ENCODE measurements at regions not wholly inside any gene's neighbourhood (a gene's known extent, or its start where the extent isn't known, plus 50 kb on each side); places are given as distances from the start of the nearest gene placed in this dataset.

- Histone ChIP-seq H3K9me3 (ENCODE audit: low read depth) (no peaks in the 10 kb centered on the region), H2AFZ (0 out of 2 replicates have a peak overlapping the region, but pooled peaks have one; percentile 22), H3F3A (ENCODE audit: insufficient read depth) (no peaks in the 10 kb centered on the region), H3K36me3 (ENCODE audit: low read depth) (no peaks in the 10 kb centered on the region), H3K4me3 (no peak overlapping the region), H3K9ac (no peak overlapping the region), H4K20me1 (ENCODE audit: insufficient read depth) (no peaks in the 10 kb centered on the region), H3K4me1 (ENCODE audit: insufficient read depth) (peaks cover 5% of the 10 kb centered on the region; the same call in 1 of the 2 replicates), H3K9me2 (ENCODE audit: insufficient read depth) (no peaks in the 10 kb centered on the region; the same call in 1 of the 2 replicates), H3K27me3 (replicated peaks; ENCODE audit: insufficient read depth) (no peaks in the 10 kb centered on the region), H3K4me2 (ENCODE audit: unreplicated experiment) (no peak overlapping the region), H3K27ac (no peak overlapping the region), H3K79me2 (ENCODE audit: insufficient read depth) (no peaks in the 10 kb centered on the region)
- DNase-seq: peak; percentile 10
- 55 to 58% methylated on average over 2 of the region's 2 CpGs for WGBS, 2 experiments (ENCODE audit: low coverage in 1 of 2, low lambda C conversion rate in 2 of 2, missing lambda C conversion rate in 2 of 2)
- in situ Hi-C loops (cut with MboI): no loop called here
- TF ChIP-seq EZH2 (IDR thresholded peaks at IDR 0.05; ENCODE audit: insufficient read depth, poor library complexity, severe bottlenecking): no peak
- no peak for TF ChIP-seq EZH2phosphoT487 (IDR thresholded peaks at IDR 0.05; ENCODE audit: insufficient read depth, low read depth)
Observed at GRCh38 chr7:81583882-81584533, 185.8 kb downstream of the HGF start.

- H4K20me1 ChIP-seq (ENCODE audit: insufficient read depth): no peaks in the 10 kb centered on the region
- no peak overlapping the region for H2AFZ ChIP-seq
- no peak overlapping the region for H3K4me2 ChIP-seq (ENCODE audit: unreplicated experiment)
- H3K9me3 ChIP-seq (ENCODE audit: low read depth): no peaks in the 10 kb centered on the region
- H3K4me3 ChIP-seq: no peak overlapping the region
- H3K36me3 ChIP-seq (ENCODE audit: low read depth): no peaks in the 10 kb centered on the region
- no peaks in the 10 kb centered on the region for H3K79me2 ChIP-seq (ENCODE audit: insufficient read depth)
- no peaks in the 10 kb centered on the region for H3F3A ChIP-seq (ENCODE audit: insufficient read depth)
- 86 to 95% methylated on average over 1 of the region's 1 CpG for WGBS, 2 experiments (ENCODE audit: low coverage in 1 of 2, low lambda C conversion rate in 2 of 2, missing lambda C conversion rate in 2 of 2)
- H3K9ac ChIP-seq: no peak overlapping the region
- peaks cover 5% of the 10 kb centered on the region; the same call in 1 of the 2 replicates for H3K4me1 ChIP-seq (ENCODE audit: insufficient read depth)
- H3K27ac ChIP-seq: no peak overlapping the region
- H3K27me3 ChIP-seq (replicated peaks; ENCODE audit: insufficient read depth): no peaks in the 10 kb centered on the region
- TF ChIP-seq EZH2 (IDR thresholded peaks at IDR 0.05; ENCODE audit: insufficient read depth, poor library complexity, severe bottlenecking) (no peak), EZH2phosphoT487 (IDR thresholded peaks at IDR 0.05; ENCODE audit: insufficient read depth, low read depth) (no peak)
- H3K9me2 ChIP-seq (ENCODE audit: insufficient read depth): no peaks in the 10 kb centered on the region; the same call in 1 of the 2 replicates
- DNase-seq: no peak
- in situ Hi-C loops (cut with MboI): no loop called here
Observed at GRCh38 chr7:81583090-81583489, 186.8 kb downstream of the HGF start.

- no peaks in the 10 kb centered on the region for H3K36me3 ChIP-seq (ENCODE audit: low read depth)
- H3K4me1 ChIP-seq (ENCODE audit: insufficient read depth): peaks cover 12% of the 10 kb centered on the region; the same call in 1 of the 2 replicates
- no peaks in the 10 kb centered on the region for H3K27me3 ChIP-seq (replicated peaks; ENCODE audit: insufficient read depth)
- TF ChIP-seq EZH2 (IDR thresholded peaks at IDR 0.05; ENCODE audit: insufficient read depth, poor library complexity, severe bottlenecking) (no peak), EZH2phosphoT487 (IDR thresholded peaks at IDR 0.05; ENCODE audit: insufficient read depth, low read depth) (no peak)
- no peaks in the 10 kb centered on the region for H3F3A ChIP-seq (ENCODE audit: insufficient read depth)
- H3K79me2 ChIP-seq (ENCODE audit: insufficient read depth): no peaks in the 10 kb centered on the region
- no peak overlapping the region for H3K4me2 ChIP-seq (ENCODE audit: unreplicated experiment)
- no peak for DNase-seq
- no peak overlapping the region for H3K4me3 ChIP-seq
- H4K20me1 ChIP-seq (ENCODE audit: insufficient read depth): no peaks in the 10 kb centered on the region
- no peak overlapping the region for H3K9ac ChIP-seq
- no peak overlapping the region for H3K27ac ChIP-seq
- no peaks in the 10 kb centered on the region for H3K9me2 ChIP-seq (ENCODE audit: insufficient read depth)
- peak overlapping the region; percentile 13; the same call in 1 of the 2 replicates for H2AFZ ChIP-seq
- 86 to 90% methylated on average over 2 of the region's 2 CpGs for WGBS, 2 experiments (ENCODE audit: low coverage in 1 of 2, low lambda C conversion rate in 2 of 2, missing lambda C conversion rate in 2 of 2)
- in situ Hi-C loops (cut with MboI): no loop called here
- no peaks in the 10 kb centered on the region for H3K9me3 ChIP-seq (ENCODE audit: low read depth)
Observed at GRCh38 chr7:81577642-81578340, 192.1 kb downstream of the HGF start.

- TF ChIP-seq EZH2phosphoT487 (IDR thresholded peaks at IDR 0.05; ENCODE audit: insufficient read depth, low read depth): no peak
- TF ChIP-seq EZH2 (IDR thresholded peaks at IDR 0.05; ENCODE audit: insufficient read depth, poor library complexity, severe bottlenecking): no peak
- Histone ChIP-seq H3K4me2 (ENCODE audit: unreplicated experiment) (no peak overlapping the region), H3K27me3 (replicated peaks; ENCODE audit: insufficient read depth) (no peaks in the 10 kb centered on the region), H2AFZ (no peak overlapping the region), H3K79me2 (ENCODE audit: insufficient read depth) (no peaks in the 10 kb centered on the region), H3K9me2 (ENCODE audit: insufficient read depth) (no peaks in the 10 kb centered on the region), H3K4me1 (ENCODE audit: insufficient read depth) (peaks cover 12% of the 10 kb centered on the region; the same call in 1 of the 2 replicates), H3F3A (ENCODE audit: insufficient read depth) (no peaks in the 10 kb centered on the region), H3K9me3 (ENCODE audit: low read depth) (no peaks in the 10 kb centered on the region), H3K36me3 (ENCODE audit: low read depth) (no peaks in the 10 kb centered on the region), H3K9ac (no peak overlapping the region), H4K20me1 (ENCODE audit: insufficient read depth) (no peaks in the 10 kb centered on the region), H3K4me3 (no peak overlapping the region), H3K27ac (no peak overlapping the region)
- DNase-seq: no peak
- 81 to 84% methylated on average over 6 of the region's 6 CpGs for WGBS, 2 experiments (ENCODE audit: low coverage in 1 of 2, low lambda C conversion rate in 2 of 2, missing lambda C conversion rate in 2 of 2)
- in situ Hi-C loops (cut with MboI): no loop called here
Observed at GRCh38 chr7:81574723-81575326, 195.0 kb downstream of the HGF start.
